GM18502 (cell line): ENCODE measurements at regions not wholly inside any gene's neighbourhood (a gene's known extent, or its start where the extent isn't known, plus 50 kb on each side); places are given as distances from the start of the nearest gene placed in this dataset.
"Not testable (repeated sequence)": the region's sequence is repeated elsewhere in the genome, so short reads cannot be mapped to it uniquely, and the experiment has no call there.

Experiments used
- ATAC-seq: cut with Tn5 transposase; IDR thresholded peaks from one replicate; pipeline ENCODE4 v1.9.1; 2021; ENCODE audit warnings: mild to moderate bottlenecking; ENCODE audit not compliant: unreplicated experiment, poor library complexity

GRCh38 chr5:30436691-30437090, 756.8 kb upstream of the CDH6 start:
- ATAC-seq = no peak

- not testable (repeated sequence) for ATAC-seq
Observed at GRCh38 chr5:30428866-30429407, 764.5 kb upstream of the CDH6 start.

- no peak for ATAC-seq
Observed at GRCh38 chr5:30414078-30414477, 779.4 kb upstream of the CDH6 start.

DNA sequence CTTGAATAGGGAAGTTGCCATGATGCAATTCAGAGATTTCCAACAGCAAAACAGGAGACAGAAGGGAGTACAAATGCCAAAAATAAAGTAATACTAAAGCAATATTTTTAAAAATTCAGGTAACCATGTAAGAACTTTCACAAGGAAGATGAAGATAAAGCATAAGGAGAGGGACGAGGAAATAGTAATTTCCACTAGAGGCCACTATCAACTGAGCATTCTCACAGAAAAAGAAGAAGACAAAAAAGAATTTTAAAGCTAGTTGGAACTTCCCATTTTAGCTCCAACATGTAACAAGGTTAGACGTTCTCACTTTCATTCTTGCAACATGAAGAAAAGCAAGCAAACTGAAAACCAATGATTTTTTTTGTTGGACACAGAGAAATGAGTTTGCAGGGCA, 779.9 kb upstream of the CDH6 start:
- no peak for ATAC-seq

DNA sequence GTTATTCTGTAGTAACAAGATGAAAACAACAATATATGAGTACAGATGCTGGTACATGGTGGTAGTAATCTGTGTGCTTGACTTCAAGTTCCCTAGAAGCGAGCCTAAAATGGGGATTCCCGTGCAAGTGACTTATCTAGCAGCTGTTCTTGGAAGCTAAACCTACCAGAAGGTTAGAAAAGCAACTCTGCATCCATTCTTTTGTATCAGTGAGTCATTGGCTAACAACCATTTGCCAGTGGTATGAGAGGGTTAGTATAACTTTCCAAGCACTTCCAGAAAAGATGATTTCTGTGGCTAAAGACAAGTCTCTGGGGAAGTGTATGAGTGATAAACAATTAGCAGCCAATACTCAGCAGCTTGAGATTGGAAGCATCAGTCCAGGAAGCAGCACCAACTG, 787.7 kb upstream of the CDH6 start:
- no peak for ATAC-seq

GRCh38 chr5:30401479-30402058, 791.9 kb upstream of the CDH6 start:
- no peak for ATAC-seq

GRCh38 chr5:30398423-30398822, 795.1 kb upstream of the CDH6 start:
- no peak for ATAC-seq

DNA sequence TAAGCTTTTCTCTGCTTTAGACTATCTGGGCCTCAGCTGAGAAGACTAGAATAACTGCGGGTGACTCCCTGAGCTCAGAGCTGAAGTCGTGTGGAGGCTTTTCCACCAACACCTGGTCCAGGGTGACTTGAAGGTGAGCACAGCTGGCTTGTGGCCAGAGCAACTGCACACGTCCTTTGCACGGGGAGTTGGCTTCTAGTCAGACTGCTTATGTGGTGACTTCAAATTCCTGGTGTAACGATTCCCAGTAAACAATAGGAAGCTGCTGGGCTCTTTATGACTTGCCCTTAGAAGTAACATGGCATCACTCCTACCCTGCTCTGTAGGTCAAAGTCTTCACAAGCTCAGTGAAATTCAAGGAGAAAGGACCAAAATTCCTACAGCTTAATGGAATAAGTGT, 800.6 kb upstream of the CDH6 start:
- ATAC-seq = no peak

- ATAC-seq = no peak
Observed at GRCh38 chr5:30390095-30390494, 803.4 kb upstream of the CDH6 start.

- no peak for ATAC-seq
Observed at GRCh38 chr5:30387974-30388632, 805.4 kb upstream of the CDH6 start.

DNA sequence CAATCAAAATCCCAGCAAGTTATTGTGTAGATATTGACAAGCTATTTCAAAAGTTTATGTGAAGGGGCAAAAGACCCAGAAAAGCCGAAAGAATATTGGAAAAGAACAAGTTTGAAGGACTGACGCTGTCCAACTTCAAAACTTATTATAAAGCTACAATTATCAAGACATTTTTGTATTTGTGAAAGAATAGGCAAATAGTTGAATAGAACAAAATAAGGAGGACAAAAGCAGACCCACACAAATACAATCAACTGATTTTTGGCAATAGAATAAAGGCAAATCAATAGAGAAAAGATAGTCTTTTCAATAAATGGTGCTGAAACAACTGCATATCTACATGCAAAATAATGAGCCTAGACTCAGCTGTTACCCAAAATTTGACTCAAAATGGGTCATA, 807.7 kb upstream of the CDH6 start:
- ATAC-seq = no peak

DNA sequence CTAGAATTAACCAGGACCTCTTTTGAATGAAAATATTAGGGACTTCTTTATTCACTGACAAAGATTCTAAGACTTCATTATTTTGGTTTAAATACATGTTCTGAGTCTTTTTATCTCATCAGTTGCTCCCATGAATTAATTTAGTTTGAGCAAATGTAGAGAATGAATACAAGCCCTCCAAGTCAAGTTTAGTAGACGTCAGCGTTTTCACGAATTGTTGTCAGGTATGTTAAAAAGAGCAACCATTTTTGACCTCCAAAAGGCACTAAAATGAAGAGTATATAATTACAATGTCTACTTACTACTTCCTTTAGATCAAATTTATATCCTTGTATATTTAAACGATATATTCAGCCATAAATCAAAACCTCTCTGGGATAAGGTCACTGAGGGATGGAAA, 809.3 kb upstream of the CDH6 start:
- ATAC-seq = no peak

- no peak for ATAC-seq
Observed at GRCh38 chr5:30380228-30380627, 813.3 kb upstream of the CDH6 start.

- no peak for ATAC-seq
Observed at GRCh38 chr5:30376848-30377247, 816.6 kb upstream of the CDH6 start.

- ATAC-seq = no peak
Observed at GRCh38 chr5:30368064-30368463, 825.4 kb upstream of the CDH6 start.

DNA sequence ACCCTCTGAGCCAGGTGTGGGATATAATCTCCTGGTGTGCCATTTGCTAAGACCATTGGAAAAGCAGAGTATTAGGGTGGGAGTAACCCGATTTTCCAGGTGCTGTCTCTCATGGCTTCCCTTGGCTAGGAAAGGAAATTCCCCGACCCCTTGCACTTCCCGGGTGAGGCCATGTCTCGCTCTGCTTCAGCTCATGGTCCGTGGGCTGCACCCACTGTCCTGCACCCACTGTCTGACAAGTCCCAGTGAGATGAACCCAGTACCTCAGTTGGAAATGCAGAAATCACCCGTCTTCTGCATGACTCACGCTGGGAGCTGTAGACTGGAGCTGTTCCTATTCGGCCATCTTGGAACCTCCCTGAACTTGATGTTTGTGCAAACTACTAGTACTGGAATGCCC, 828.5 kb upstream of the CDH6 start:
- ATAC-seq = not testable (repeated sequence)

GRCh38 chr5:30357371-30357770, 836.1 kb upstream of the CDH6 start:
- no peak for ATAC-seq

DNA sequence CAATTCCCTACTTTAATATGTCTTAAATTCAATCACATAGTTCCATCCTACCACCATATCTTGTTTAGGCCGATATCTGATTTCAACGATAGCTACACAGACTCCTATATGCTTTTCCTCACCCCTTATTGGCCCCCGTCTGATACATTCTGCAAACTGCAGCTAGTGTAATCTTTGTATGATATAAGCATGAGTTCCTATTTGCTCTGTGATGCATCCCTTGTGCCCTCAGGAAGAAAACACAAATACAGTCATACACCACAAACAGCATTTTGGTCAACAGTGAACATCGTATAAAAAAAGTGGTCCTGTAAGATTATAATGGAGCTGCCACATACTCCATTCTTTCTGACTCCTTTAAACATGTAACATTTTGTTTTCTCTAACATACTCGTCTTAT, 837.8 kb upstream of the CDH6 start:
- no peak for ATAC-seq

DNA sequence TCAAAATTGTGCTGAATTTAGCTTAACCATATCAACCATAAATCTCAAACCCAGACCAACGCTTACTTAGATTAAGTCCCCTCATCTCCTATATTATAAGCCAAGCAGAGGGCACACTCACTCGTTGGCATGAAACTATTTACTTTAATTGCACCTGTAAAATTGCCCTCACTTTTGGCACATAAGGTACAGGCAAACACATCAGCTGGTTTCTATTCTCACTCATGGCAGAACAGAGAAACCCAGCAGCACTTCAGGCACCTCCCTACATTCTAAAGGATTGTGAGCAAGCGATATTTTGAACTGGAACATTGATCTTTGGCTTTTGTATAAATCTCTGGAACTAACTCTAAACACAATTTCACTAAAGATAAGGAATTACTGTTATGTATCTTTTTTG, 845.6 kb upstream of the CDH6 start:
- ATAC-seq = no peak

DNA sequence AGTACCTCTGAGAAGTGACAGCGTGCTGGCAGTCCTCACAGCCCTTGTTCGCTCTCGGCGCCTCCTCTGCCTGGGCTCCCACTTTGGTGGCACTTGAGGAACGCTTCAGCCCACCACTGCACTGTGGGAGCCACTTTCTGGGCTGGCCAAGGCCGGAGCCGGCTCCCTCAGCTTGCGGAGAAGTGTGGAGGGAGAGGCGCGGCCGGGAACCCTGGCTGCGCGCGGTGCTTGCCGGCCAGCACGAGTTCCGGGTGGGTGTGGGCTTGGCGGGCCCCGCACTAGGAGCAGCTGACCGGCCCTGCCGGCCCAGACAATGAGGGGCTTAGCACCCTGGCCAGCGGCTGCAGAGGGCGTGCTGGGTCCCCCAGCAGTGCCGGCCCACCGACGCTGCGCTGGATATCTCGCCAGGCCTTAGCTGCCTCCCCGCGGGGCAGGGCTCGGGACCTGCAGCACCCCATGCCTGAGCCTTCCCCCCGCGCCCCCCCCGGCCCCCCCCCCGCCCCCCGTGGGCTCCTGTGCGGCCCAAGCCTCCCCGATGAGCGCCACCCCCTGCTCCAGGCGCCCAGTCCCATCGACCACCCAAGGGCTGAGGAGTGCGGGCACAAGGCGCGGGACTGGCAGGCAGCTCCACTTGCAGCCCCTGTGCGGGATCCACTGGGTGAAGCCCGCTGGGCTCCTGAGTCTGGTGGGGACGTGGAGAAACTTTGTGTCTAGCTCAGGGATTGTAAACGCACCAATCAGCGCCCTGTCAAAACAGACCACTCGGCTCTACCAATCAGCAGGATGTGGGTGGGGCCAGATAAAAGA, 847.7 kb upstream of the CDH6 start:
- not testable (repeated sequence) for ATAC-seq

DNA sequence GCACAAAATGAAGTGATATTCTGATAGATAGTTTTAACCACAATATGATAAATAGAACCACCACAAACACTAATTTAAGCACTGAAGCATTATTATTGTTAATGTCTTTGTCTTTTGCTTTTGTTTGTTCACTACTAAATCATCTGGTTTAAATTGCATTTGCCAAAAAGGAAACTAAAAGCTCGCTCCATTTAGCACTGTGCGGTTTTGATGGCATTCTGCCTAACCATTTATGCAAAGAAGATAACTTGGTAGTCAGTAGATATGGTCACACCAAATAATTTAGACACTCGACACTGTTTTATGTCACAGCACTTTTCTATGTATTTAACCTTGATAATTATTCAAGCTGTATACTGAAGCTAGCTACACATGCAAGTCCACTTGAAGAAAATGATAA, 849.8 kb upstream of the CDH6 start:
- ATAC-seq = no peak
